K562 (cell line): ENCODE measurements at regions not wholly inside any gene's neighbourhood (a gene's known extent, or its start where the extent isn't known, plus 50 kb on each side); places are given as distances from the start of the nearest gene placed in this dataset.

ENCODE experiments used
- ATAC-seq: fragments of 200-7000 bp; cut with Tn5 transposase; 3 replicates; pipeline ENCODE4 v1.9.1; 2020; ENCODE audit warnings: moderate library complexity
- BruUV-seq: library from RNA; stranded (reverse); fragments of 400-500 nt; replicated peaks from 2 replicates; lab custom pipeline; 2021; lab: Mats Ljungman, UMichigan
- CTCF ChIA-PET: fragments of 300-600 bp; formaldehyde crosslinking; extraction: SDS; loops from one replicate; lab custom pipeline; 2021; ENCODE audit warnings: low intra/inter-chr PET ratio; lab: Yijun Ruan, JAX
- POLR2A ChIA-PET: fragments of 300-600, 350-650 bp; sonication (Branson Sonifier 250); formaldehyde crosslinking; extraction: SDS; loops from one replicate; lab custom pipeline; 2021; ENCODE audit warnings: antibody characterized with exemption, inconsistent platforms; lab: Yijun Ruan, JAX
- DNase-seq, 4 experiments: peaks; one replicate each; pipeline versions ENCODE4 v3.0.0 to v3.0.0-alpha.2; 2011 to 2018; ENCODE audit warnings: low spot score in 3 of 4, mixed read lengths in 3 of 4; ENCODE audit errors: extremely low read depth in 1 of 4
- FAIRE-seq: peaks from 2 replicates; lab custom pipeline; 2011; peaks lifted over from hg19 to GRCh38; lab: Jason Lieb, UNC
- H2AFZ ChIP-seq: 2 replicates; pipeline ENCODE4 v1.6.0; 2011; ENCODE audit warnings: low read depth, low read length, control low read depth, inconsistent platforms
- H3K27ac ChIP-seq: fragments of 200-600 bp; 3 replicates; pipeline ENCODE4 v1.8.0; 2011; ENCODE audit warnings: low read depth, mild to moderate bottlenecking, control low read depth, inconsistent platforms, low read length, moderate library complexity, mixed read lengths; ENCODE audit errors: extremely low read depth
- H3K27me3 ChIP-seq, 2 experiments: fragments of 300-600 bp in 1 of 2; 2 replicates in 1 of 2; 3 replicates in 1 of 2; pipeline versions ENCODE4 v1.6.0 to v1.8.0; 2011; ENCODE audit warnings: inconsistent platforms in 2 of 2, low read length in 2 of 2, mild to moderate bottlenecking in 1 of 2, mixed read lengths in 1 of 2, moderate library complexity in 1 of 2; ENCODE audit not compliant: control insufficient read depth in 2 of 2, insufficient read depth in 2 of 2
- H3K36me3 ChIP-seq: fragments of 300-600 bp; 3 replicates; pipeline ENCODE4 v1.8.0; 2011; ENCODE audit warnings: mild to moderate bottlenecking, low read length, inconsistent platforms; ENCODE audit not compliant: control insufficient read depth, insufficient read depth
- H3K4me1 ChIP-seq, 2 experiments: fragments of 200-600 bp in 1 of 2; replicated peaks in 1 of 2; 2 replicates in 1 of 2; 3 replicates in 1 of 2; pipeline versions ENCODE4 v1.5.1 to v1.8.0; 2011; ENCODE audit warnings: inconsistent platforms in 2 of 2, low read length in 2 of 2, mild to moderate bottlenecking in 1 of 2, mixed read lengths in 1 of 2, moderate library complexity in 1 of 2; ENCODE audit not compliant: control insufficient read depth in 2 of 2, insufficient read depth in 2 of 2
- H3K4me2 ChIP-seq: 2 replicates; pipeline ENCODE4 v1.6.1; 2011; ENCODE audit warnings: low read length, control low read depth, inconsistent platforms, mixed read lengths; ENCODE audit not compliant: insufficient read depth
- H3K4me3 ChIP-seq: fragments of 200-600 bp; sonication (generic), shearing (Covaris generic); 2 replicates; pipeline ENCODE4 v1.5.1; 2016; ENCODE audit warnings: control low read depth, inconsistent platforms
- H3K79me2 ChIP-seq: fragments of 200-600 bp; 3 replicates; pipeline ENCODE4 v1.8.0; 2011; ENCODE audit warnings: low read length, inconsistent platforms; ENCODE audit not compliant: control insufficient read depth, insufficient read depth
- H3K9ac ChIP-seq, 2 experiments: 2 replicates each; pipeline versions ENCODE4 v1.6.0 to v1.6.1; 2011; ENCODE audit warnings: low read depth in 2 of 2, low read length in 2 of 2, control low read depth in 1 of 2, inconsistent platforms in 1 of 2, mild to moderate bottlenecking in 1 of 2, mixed read lengths in 1 of 2; ENCODE audit not compliant: insufficient read depth in 1 of 2
- H3K9me1 ChIP-seq: one replicate; pipeline ENCODE4 v1.6.0; 2011; ENCODE audit warnings: inconsistent platforms, mild to moderate bottlenecking, low read length, moderate library complexity; ENCODE audit not compliant: control insufficient read depth, insufficient read depth
- H3K9me3 ChIP-seq: replicated peaks from 2 replicates; pipeline ENCODE4 v1.5.1; 2011; ENCODE audit warnings: low read depth, low read length, inconsistent platforms; ENCODE audit not compliant: control insufficient read depth, insufficient read depth
- H4K20me1 ChIP-seq: replicated peaks from 2 replicates; pipeline ENCODE4 v1.6.1; 2011; ENCODE audit warnings: low read length, inconsistent platforms, mixed read lengths; ENCODE audit not compliant: control insufficient read depth, insufficient read depth
- FOSL1 ChIP-seq: fragments of 200-800 bp; sonication (Bioruptor generic); conservative IDR thresholded peaks from 2 replicates; pipeline ENCODE4 v1.6.1; 2016; ENCODE audit warnings: missing genetic modification characterization, missing compliant biosample characterization
- FOXP1 ChIP-seq: sonication (generic); formaldehyde crosslinking; IDR thresholded peaks from 2 replicates; pipeline ENCODE4 v1.8.0; 2022; ENCODE audit warnings: mild to moderate bottlenecking, missing genetic modification reagents
- HOXB6 ChIP-seq: fragments of 250-450 bp; sonication (Bioruptor Pico); IDR thresholded peaks from 2 replicates; pipeline ENCODE4 v1.5.1; 2022; ENCODE audit warnings: mild to moderate bottlenecking, borderline replicate concordance
- KLF16 ChIP-seq: IDR thresholded peaks from 2 replicates; pipeline ENCODE4 v1.6.1; 2016; ENCODE audit warnings: antibody characterized with exemption
- MYC ChIP-seq, 2 experiments: fragments of 250-450 bp in 1 of 2; sonication (Bioruptor Pico) in 1 of 2; IDR thresholded peaks; 2 replicates each; pipeline versions ENCODE4 v1.5.1 to v1.6.1; 2012 to 2021; ENCODE audit warnings: low read depth in 2 of 2, borderline replicate concordance in 1 of 2, improper control_type of control experiment in 1 of 2, low read length in 1 of 2, mild to moderate bottlenecking in 1 of 2, moderate library complexity in 1 of 2
- NFIC ChIP-seq: fragments of 450-650 bp; IDR thresholded peaks from 2 replicates; pipeline ENCODE4 v1.6.1; 2017; ENCODE audit warnings: mild to moderate bottlenecking, inconsistent platforms
- NRF1 ChIP-seq, 2 experiments: fragments of 450-650 bp; IDR thresholded peaks in 1 of 2; conservative IDR thresholded peaks in 1 of 2; 2 replicates each; pipeline ENCODE4 v1.6.1; 2014; ENCODE audit warnings: mild to moderate bottlenecking in 2 of 2
- RNF2 ChIP-seq: sonication (generic); IDR thresholded peaks from 2 replicates; pipeline ENCODE4 v1.6.1; 2016
- U2AF2 ChIP-seq: fragments of 200-400 bp; formaldehyde crosslinking; optimal IDR thresholded peaks from 2 replicates; pipeline ENCODE3; 2017; ENCODE audit warnings: low read depth, mild to moderate bottlenecking, low read length
- XRCC3 ChIP-seq: fragments of 450-650 bp; IDR thresholded peaks from 2 replicates; pipeline ENCODE4 v1.6.1; 2017; ENCODE audit warnings: mild to moderate bottlenecking, moderate library complexity
- ZBTB1 ChIP-seq: sonication (generic); formaldehyde crosslinking; IDR thresholded peaks from 2 replicates; pipeline ENCODE4 v1.8.1; 2023; ENCODE audit warnings: missing genetic modification reagents, low read depth, mild to moderate bottlenecking, borderline replicate concordance
- ZNF445 ChIP-seq: fragments of 250-450 bp; sonication (Bioruptor Pico); IDR thresholded peaks from 2 replicates; pipeline ENCODE4 v1.4.0; 2020; ENCODE audit warnings: low read depth, mild to moderate bottlenecking, moderate library complexity
- ZNF707 ChIP-seq: fragments of 250-450 bp; sonication (Bioruptor Pico); conservative IDR thresholded peaks from 2 replicates; pipeline ENCODE4 v1.8.0; 2022; ENCODE audit warnings: inconsistent platforms, mild to moderate bottlenecking, moderate library complexity
- WGBS: fragments of 100-300 bp; shearing (Covaris generic); methylation state at CpG from one replicate; pipeline ENCODE4 v1.1.6; 2016; ENCODE audit warnings: low coverage, mixed read lengths; ENCODE audit not compliant: insufficient coverage; ENCODE audit errors: missing lambda C conversion rate; 5-methylcytosine and 5-hydroxymethylcytosine counted together
- in situ Hi-C: fragments of 300-500 bp; cut with MboI; formaldehyde crosslinking; loops from 4 replicates; pipeline ENCODE4 v1.15.0; 2018; ENCODE audit warnings: inconsistent platforms, mixed read lengths
- intact Hi-C: fragments of 100-400 bp; cut with micrococcal nuclease; formaldehyde crosslinking; loops from 2 replicates; pipeline ENCODE4 v1.14.2; 2022

DNA sequence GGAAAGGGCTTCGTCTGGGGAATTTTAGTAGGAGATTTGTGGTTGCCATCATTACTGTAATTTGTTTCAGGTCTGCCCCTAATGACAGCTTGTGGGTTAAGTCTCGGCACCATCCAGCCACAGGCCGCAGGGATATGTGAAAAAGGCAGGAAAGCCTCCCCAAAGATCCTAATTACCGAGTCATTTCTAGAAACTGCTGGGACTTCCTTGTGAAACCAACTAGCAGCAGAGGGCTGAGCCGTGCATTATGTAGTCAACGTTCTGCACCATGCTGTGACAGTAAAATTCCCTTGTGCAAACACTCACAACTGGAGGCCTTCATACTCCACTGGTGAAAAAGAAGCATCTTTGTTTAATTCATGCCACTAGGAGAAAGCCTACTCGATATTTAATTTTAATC is 230.3 kb downstream of the MPDZ start:
- H3K9me1 ChIP-seq: no peaks in the 10 kb centered on the region
- CTCF ChIA-PET: no interaction called here
- H3K4me2 ChIP-seq: no peak overlapping the region
- H3K27ac ChIP-seq: no peak overlapping the region
- H3K4me1 ChIP-seq: no peaks in the 10 kb centered on the region
- no peak for TF ChIP-seq KLF16
- no peak for TF ChIP-seq HOXB6
- no peak for TF ChIP-seq ZNF707 (CRISPR knock-in tag)
- TF ChIP-seq XRCC3: no peak
- TF ChIP-seq RNF2: no peak
- TF ChIP-seq U2AF2: no peak
- TF ChIP-seq FOSL1: no peak
- TF ChIP-seq, all 486 proteins: peak for 0
- Histone ChIP-seq H2AFZ (no peak overlapping the region), H3K79me2 (no peaks in the 10 kb centered on the region), H3K9ac (no peak overlapping the region), H3K4me3 (no peak overlapping the region), H3K36me3 (no peaks in the 10 kb centered on the region), H4K20me1 (no peaks in the 10 kb centered on the region), H3K27me3 (no peaks in the 10 kb centered on the region), H3K9me3 (no peaks in the 10 kb centered on the region)
- POLR2A ChIA-PET: no interaction called here
- in situ Hi-C loops: no loop called here
- no TSS peak for BruUV-seq
- no peak for FAIRE-seq
- WGBS: 2% methylated on average over 6 of the region's 7 CpGs
- ATAC-seq: no peak
- intact Hi-C loops: no loop called here
- DNase-seq: no peak

DNA sequence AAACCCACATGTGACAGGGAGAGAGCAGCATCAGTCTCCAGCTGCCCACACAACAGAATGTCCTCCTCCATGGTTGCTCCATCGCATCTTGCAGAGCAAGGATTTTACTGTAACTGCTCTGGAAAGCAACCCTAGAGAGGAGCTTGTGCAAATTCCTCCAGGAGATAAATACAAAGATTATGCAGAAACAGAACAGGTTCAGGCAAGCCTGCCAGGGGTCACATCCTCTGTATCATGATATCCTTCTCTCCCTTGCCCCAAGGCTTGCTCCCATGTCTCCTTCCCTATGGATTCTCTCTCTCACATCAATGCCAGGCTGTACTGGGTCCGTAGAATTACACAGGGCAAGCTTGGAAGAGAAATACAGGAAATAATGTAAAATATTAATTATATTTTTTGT is 226.0 kb downstream of the MPDZ start:
- no peaks in the 10 kb centered on the region for H3K27me3 ChIP-seq
- ATAC-seq (no peak), FAIRE-seq (no peak), DNase-seq (no peak)
- no peak overlapping the region for H3K9ac ChIP-seq
- in situ Hi-C loops (no loop called here), intact Hi-C loops (no loop called here)
- H2AFZ ChIP-seq: no peak overlapping the region
- no peak overlapping the region for H3K4me3 ChIP-seq
- no peaks in the 10 kb centered on the region for H3K79me2 ChIP-seq
- H3K9me1 ChIP-seq: no peaks in the 10 kb centered on the region
- no peak for TF ChIP-seq ZBTB1 (CRISPR knock-in tag)
- TF ChIP-seq NRF1 (conservative IDR thresholded peaks at IDR 0.05 in 1 of 2, IDR thresholded peaks at IDR 0.05 in 1 of 2): no peak
- no peak for TF ChIP-seq FOXP1 (CRISPR knock-in tag)
- TF ChIP-seq ZNF445 (CRISPR knock-in tag): no peak
- TF ChIP-seq MYC (IDR thresholded peaks at IDR 0.05; ENCODE audit: low read depth, low read length): no peak
- no peak for TF ChIP-seq MYC (CRISPR knock-in tag; IDR thresholded peaks at IDR 0.05; ENCODE audit: borderline replicate concordance, low read depth)
- no peak for TF ChIP-seq NFIC
- TF ChIP-seq U2AF2: no peak
- no TSS peak for BruUV-seq
- H3K4me1 ChIP-seq: no peaks in the 10 kb centered on the region
- no peak overlapping the region for H3K4me2 ChIP-seq
- H3K36me3 ChIP-seq: no peaks in the 10 kb centered on the region
- H3K9me3 ChIP-seq: no peaks in the 10 kb centered on the region
- CTCF ChIA-PET: no interaction called here
- no peak overlapping the region for H3K27ac ChIP-seq
- POLR2A ChIA-PET: no interaction called here
- WGBS: 0% methylated on average over 2 of the region's 2 CpGs
- no peaks in the 10 kb centered on the region for H4K20me1 ChIP-seq
